ENCODE measurements at regions not wholly inside any gene's neighbourhood (a gene's known extent, or its start where the extent isn't known, plus 50 kb on each side); places are given as distances from the start of the nearest gene placed in this dataset.
A peak's percentile ranks its signal among the peaks of the same experiment; 100 is the strongest.

DNA sequence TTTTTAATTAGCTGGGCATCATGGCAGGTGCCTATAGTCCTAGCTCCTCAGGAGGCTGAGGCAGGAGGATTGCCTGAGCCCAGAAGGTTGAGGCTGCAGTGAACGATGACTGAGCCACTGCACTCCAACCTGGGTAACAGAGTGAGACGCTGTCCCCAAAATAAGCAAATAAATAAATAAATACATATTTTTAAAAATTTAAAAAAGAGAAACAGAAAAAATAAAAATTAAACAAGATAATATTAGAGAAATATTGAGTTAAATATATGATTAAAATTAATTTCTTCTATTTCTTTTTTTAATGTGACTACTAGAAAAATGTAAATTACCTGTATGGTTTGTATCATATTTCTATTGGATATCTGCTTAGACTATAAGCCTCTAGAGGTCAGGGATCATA lies 59.3 kb upstream of the ATP1A1 start:
- H3K9me3 ChIP-seq (ENCODE audit: low read depth, low read length, poor library complexity, severe bottlenecking), result no peaks in the 10 kb centered on the region
- BruUV-seq (replicated peaks), result no TSS peak
- peaks cover 4% of the 10 kb centered on the region for H3K4me1 ChIP-seq (ENCODE audit: insufficient read depth, low read length, poor library complexity, severe bottlenecking)
- POLR2A ChIA-PET (ENCODE audit: low non-redundant PET), result no interaction called here
- CTCF ChIA-PET, result no interaction called here
- intact Hi-C loops (cut with micrococcal nuclease; ENCODE audit: unreplicated experiment), result no loop called here
- no peaks in the 10 kb centered on the region for H3K27me3 ChIP-seq (replicated peaks; ENCODE audit: insufficient read depth, low read depth, low read length, poor library complexity)
- no peaks in the 10 kb centered on the region for H3K36me3 ChIP-seq (ENCODE audit: insufficient read depth, low read length, poor library complexity, severe bottlenecking)
- TF ChIP-seq, protein P1, sequence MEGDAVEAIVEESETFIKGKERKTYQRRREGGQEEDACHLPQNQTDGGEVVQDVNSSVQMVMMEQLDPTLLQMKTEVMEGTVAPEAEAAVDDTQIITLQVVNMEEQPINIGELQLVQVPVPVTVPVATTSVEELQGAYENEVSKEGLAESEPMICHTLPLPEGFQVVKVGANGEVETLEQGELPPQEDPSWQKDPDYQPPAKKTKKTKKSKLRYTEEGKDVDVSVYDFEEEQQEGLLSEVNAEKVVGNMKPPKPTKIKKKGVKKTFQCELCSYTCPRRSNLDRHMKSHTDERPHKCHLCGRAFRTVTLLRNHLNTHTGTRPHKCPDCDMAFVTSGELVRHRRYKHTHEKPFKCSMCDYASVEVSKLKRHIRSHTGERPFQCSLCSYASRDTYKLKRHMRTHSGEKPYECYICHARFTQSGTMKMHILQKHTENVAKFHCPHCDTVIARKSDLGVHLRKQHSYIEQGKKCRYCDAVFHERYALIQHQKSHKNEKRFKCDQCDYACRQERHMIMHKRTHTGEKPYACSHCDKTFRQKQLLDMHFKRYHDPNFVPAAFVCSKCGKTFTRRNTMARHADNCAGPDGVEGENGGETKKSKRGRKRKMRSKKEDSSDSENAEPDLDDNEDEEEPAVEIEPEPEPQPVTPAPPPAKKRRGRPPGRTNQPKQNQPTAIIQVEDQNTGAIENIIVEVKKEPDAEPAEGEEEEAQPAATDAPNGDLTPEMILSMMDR (conservative IDR thresholded peaks at IDR 0.05; ENCODE audit: low read depth, low read length), result no peak
- no peak for TF ChIP-seq EZH2 (IDR thresholded peaks at IDR 0.05; ENCODE audit: borderline replicate concordance, low read depth, low read length, poor library complexity, severe bottlenecking)
- H3K4me3 ChIP-seq (ENCODE audit: low read depth, low read length, poor library complexity, severe bottlenecking), result no peak overlapping the region
- no peak overlapping the region for H3K27ac ChIP-seq (ENCODE audit: low read depth, low read length, poor library complexity, severe bottlenecking)
- no peak for DNase-seq (ENCODE audit: low spot score)

DNA sequence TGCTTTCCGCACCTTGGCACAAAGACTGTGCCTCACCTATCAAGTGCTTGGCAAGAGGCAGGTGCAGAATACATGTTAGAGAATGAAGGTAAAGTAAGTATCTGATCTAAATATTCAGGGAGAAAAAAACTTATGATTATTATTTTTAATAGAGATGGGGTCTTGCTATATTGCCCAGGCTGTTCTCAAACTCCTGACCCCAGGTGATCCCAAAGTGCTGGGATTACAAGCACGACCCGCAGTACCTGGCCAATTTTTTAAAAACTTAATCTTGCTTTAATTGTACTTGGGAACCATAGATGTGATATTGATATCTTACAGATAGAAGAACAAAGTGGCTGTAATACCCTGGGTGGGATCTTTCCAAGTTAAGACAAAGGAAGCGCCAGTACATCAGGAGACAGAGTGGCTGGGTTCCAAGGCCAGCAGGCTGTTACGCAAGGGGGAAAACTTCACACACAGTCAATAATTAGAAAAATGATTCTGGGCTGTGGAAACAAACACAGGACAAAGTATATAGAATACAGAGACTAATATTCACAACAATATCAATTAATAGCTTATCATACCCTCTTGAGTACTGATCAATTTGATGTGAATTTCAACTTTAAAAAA lies 58.6 kb upstream of the ATP1A1 start:
- Histone ChIP-seq H3K27me3 (replicated peaks; ENCODE audit: insufficient read depth, low read depth, low read length, poor library complexity) (no peaks in the 10 kb centered on the region), H3K4me1 (ENCODE audit: insufficient read depth, low read length, poor library complexity, severe bottlenecking) (peaks cover 4% of the 10 kb centered on the region), H3K4me3 (ENCODE audit: low read depth, low read length, poor library complexity, severe bottlenecking) (no peak overlapping the region), H3K27ac (ENCODE audit: low read depth, low read length, poor library complexity, severe bottlenecking) (no peak overlapping the region), H3K9me3 (ENCODE audit: low read depth, low read length, poor library complexity, severe bottlenecking) (no peaks in the 10 kb centered on the region), H3K36me3 (ENCODE audit: insufficient read depth, low read length, poor library complexity, severe bottlenecking) (no peaks in the 10 kb centered on the region)
- BruUV-seq (replicated peaks), result no TSS peak
- peak; percentile 51 for DNase-seq (ENCODE audit: low spot score)
- CTCF ChIA-PET, result no interaction called here
- intact Hi-C loops (cut with micrococcal nuclease; ENCODE audit: unreplicated experiment), result no loop called here
- TF ChIP-seq, protein P1 (conservative IDR thresholded peaks at IDR 0.05; ENCODE audit: low read depth, low read length), result no peak
- no peak for TF ChIP-seq EZH2 (IDR thresholded peaks at IDR 0.05; ENCODE audit: borderline replicate concordance, low read depth, low read length, poor library complexity, severe bottlenecking)
- POLR2A ChIA-PET (ENCODE audit: low non-redundant PET), result no interaction called here

DNA sequence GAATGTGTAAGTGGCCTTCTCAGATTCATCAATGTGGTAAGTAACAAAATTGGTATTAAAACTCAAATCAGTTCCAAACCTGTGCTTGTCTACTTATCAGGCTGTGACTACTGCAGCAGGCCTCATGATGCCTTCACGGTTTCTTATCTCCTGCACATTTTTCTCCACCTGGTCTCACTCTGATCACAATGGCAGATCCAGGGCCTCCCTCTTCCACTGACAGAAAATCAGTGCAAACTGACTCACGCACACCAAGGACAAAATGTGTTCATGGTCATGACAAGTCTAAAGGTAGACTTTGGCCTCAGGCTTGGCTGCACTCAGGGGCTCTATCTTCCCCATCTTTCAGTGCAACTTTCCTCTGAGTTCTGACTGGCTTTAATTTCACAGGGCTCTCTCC lies 56.7 kb upstream of the ATP1A1 start:
- Histone ChIP-seq H3K4me1 (ENCODE audit: insufficient read depth, low read length, poor library complexity, severe bottlenecking) (peaks cover 12% of the 10 kb centered on the region), H3K27ac (ENCODE audit: low read depth, low read length, poor library complexity, severe bottlenecking) (no peak overlapping the region), H3K36me3 (ENCODE audit: insufficient read depth, low read length, poor library complexity, severe bottlenecking) (no peaks in the 10 kb centered on the region), H3K4me3 (ENCODE audit: low read depth, low read length, poor library complexity, severe bottlenecking) (no peak overlapping the region), H3K9me3 (ENCODE audit: low read depth, low read length, poor library complexity, severe bottlenecking) (no peaks in the 10 kb centered on the region), H3K27me3 (replicated peaks; ENCODE audit: insufficient read depth, low read depth, low read length, poor library complexity) (no peaks in the 10 kb centered on the region)
- no peak for TF ChIP-seq EZH2 (IDR thresholded peaks at IDR 0.05; ENCODE audit: borderline replicate concordance, low read depth, low read length, poor library complexity, severe bottlenecking)
- TF ChIP-seq, protein P1 (conservative IDR thresholded peaks at IDR 0.05; ENCODE audit: low read depth, low read length), result no peak
- intact Hi-C loops (cut with micrococcal nuclease; ENCODE audit: unreplicated experiment), result no loop called here
- DNase-seq (ENCODE audit: low spot score), result no peak
- POLR2A ChIA-PET (ENCODE audit: low non-redundant PET), result no interaction called here
- no TSS peak for BruUV-seq (replicated peaks)
- CTCF ChIA-PET, result no interaction called here
